ENCODE measurements at regions not wholly inside any gene's neighbourhood (a gene's known extent, or its start where the extent isn't known, plus 50 kb on each side); places are given as distances from the start of the nearest gene placed in this dataset.
"Not testable (repeated sequence)": the region's sequence is repeated elsewhere in the genome, so short reads cannot be mapped to it uniquely, and the experiment has no call there.

DNA sequence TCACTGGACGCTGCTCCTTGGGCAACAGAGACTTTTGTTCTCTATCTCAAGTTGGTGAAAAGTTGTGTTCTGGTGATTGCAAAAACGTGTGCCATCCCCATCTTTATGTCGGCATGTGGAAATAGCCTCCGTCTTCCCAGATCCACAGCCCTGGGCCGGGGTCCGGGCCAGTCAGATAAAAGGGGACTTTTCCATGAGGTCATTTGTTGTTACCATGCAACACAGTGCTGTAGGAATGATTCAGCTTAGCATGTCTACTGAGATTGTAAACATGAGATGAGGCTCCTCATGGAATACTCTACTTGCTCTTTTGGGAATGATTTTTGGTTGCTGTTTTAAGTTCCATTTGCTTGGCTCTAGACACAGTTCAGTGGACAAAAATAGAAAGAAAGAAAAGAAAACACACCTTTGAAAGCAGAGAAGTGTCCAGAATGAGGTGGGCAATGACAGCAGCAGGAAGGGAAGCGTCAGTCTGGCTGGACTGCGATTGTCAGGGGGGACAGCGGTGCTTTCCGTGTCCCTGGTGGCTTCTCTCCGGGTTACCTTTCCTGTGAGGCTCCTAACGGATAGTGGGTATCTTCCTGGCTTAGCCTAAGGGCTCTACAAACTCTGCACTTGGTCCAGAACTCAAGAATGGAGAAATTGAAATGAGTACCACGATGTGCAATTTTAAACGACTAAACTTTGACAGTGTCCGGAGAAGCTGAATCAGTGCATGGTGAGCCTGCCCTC lies 91.6 kb downstream of the TEX29 start:
- ChIA-PET CTCF (no interaction called here), POLR2A (no interaction called here)

GRCh38 chr13:111413407-111414187 lies 93.2 kb downstream of the TEX29 start:
- ChIA-PET CTCF (no interaction called here), POLR2A (no interaction called here)

- ChIA-PET CTCF (no interaction called here), POLR2A (no interaction called here)
Measured at GRCh38 chr13:111414341-111414740, 93.9 kb downstream of the TEX29 start.

GRCh38 chr13:111415246-111415645 lies 94.8 kb downstream of the TEX29 start:
- ChIA-PET POLR2A (no interaction called here), CTCF (no interaction called here)

DNA sequence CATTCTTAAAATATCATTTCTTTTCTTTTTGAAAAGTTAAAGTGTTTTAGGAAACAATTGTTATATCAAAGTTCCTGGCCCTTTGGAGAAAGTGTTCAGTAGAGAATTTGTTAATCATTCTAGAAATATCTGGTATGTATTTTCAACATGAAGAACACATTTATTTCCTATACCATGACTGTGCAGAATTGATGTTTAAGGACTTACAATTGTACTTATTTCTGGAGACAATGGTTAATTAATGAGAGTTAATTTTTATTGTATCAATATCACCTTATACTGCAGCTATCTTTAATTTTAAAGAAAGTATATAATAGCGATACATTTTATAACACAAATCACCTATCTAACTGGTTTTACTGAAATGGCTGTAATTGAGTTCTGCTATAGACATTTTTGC lies 95.3 kb downstream of the TEX29 start:
- CTCF ChIA-PET: no interaction called here
- POLR2A ChIA-PET: no interaction called here

- POLR2A ChIA-PET: no interaction called here
- CTCF ChIA-PET: no interaction called here
Measured at GRCh38 chr13:111418101-111418500, 97.7 kb downstream of the TEX29 start.

GRCh38 chr13:111420113-111420876 lies 99.9 kb downstream of the TEX29 start:
- CTCF ChIA-PET: no interaction called here
- POLR2A ChIA-PET: no interaction called here

GRCh38 chr13:111421216-111421615 lies 100.8 kb downstream of the TEX29 start:
- ChIA-PET CTCF (no interaction called here), POLR2A (no interaction called here)

DNA sequence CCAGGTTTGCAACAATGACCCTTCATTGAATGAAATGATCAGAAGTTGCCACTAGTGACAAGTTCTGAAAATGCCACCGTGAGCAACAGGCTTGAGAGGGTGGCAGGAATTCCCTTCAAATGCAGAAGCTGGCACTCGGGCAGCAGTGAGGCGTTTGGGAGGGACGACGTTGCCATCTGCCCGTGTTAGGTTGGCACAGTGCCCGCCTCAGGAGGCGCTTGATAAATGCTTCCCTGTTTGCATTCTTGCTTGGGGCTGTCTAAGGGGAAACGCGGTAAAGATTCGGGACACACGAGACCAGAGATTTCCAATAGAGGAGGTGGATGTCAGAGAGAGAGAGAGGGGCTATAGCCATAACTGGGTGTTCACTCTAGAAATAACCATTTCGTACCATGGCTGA lies 101.9 kb downstream of the TEX29 start:
- ChIA-PET CTCF (no interaction called here), POLR2A (no interaction called here)

DNA sequence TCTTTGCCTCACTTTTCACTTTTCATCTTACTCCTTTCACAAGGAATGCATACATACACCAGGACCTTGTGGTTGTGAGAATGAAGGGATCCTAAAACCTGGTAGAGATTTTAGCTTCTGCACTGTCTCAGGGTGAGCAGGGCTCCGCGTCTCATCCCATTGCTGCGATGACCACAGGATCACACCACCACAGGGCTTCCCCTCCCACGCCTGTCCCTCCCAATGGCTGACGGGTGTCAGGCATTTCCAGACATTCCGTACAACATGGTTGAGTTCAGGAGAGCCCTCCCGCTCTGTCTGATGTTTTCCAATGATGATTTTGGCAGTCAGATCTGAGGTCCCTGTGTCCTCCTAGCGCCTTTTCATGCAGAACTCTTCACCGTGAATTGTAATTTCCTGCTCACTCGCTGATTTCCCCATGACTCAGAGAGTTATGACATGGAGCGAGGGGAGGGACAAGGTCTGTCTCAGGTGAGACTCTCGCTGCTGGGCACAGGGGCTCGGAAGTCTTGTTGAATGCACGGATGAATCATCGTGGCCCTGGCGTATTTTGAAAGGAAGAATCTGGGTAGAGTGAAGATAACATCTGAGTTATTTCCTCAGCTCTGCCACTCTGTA lies 102.8 kb downstream of the TEX29 start:
- POLR2A ChIA-PET: no interaction called here
- CTCF ChIA-PET: no interaction called here

DNA sequence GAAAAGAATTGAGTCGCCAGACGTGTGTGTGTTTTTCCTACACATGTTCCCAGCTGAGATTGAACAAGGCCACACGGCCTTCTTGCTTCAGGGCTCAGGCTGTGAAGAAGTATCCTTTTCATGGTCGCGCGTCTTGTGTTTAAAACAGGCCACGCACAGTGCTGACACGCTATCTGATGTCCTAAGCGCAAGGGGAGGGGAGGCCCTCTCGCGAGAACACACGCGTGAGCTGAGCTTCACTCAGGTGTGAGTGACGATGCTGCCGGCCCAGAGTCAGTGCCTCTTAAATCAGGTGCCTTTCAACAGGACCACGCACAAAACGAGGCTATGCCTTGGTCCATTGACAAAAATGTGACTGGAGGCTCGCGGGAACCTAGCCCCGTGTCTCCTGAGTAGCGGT lies 103.7 kb downstream of the TEX29 start:
- CTCF ChIA-PET: no interaction called here
- POLR2A ChIA-PET: no interaction called here

- POLR2A ChIA-PET: no interaction called here
- CTCF ChIA-PET: no interaction called here
Measured at GRCh38 chr13:111425326-111425725, 104.9 kb downstream of the TEX29 start.

DNA sequence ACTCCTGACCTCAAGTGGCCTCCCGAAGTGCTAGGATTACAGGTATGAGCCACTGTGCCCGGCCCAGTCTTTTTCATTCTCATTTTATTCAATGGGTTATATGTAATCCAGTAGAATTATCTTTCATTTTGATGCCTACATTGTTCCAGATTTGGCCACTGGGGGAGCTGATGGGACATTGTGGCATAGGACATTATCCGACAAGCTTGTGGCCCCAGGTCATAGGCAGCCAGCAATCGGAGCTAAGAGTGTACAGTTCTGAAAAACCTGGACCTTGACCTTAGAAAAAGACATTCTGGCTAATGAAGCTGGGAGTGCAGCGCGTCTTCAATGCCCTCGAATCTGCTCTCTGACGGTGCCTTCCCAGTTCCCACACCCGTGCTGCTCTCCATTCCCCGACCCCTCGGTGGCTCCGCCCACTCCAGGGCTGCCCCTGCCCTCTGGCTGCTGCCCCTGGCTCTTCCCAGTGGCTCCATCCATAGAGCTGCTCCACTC lies 108.7 kb downstream of the TEX29 start:
- POLR2A ChIA-PET: no interaction called here
- CTCF ChIA-PET: interaction anchor here (0.6 to 1.1 kb wide), 3 partner anchors 22 to 1001 kb away, joined by 3 read pairs; no protein-coding TSS in a partner anchor

DNA sequence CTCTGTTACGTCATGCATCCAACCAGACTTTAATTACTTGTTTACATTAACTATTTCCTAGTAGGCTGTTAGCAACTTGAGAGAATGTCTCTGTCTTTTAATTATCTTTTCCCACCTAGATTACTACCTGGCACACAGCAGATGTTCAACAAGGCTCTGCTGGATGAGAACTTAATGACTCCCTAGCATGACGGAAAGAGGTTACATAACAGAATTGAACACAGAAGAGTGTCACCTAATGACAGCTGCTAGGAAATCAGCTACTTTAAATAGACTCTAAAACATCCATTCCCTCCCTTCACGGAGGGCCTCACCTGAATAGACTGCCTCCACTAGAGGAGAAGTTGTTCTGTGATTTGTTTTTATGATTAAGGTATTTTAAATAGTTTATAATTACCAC lies 110.8 kb downstream of the TEX29 start:
- ChIA-PET CTCF (no interaction called here), POLR2A (no interaction called here)

DNA sequence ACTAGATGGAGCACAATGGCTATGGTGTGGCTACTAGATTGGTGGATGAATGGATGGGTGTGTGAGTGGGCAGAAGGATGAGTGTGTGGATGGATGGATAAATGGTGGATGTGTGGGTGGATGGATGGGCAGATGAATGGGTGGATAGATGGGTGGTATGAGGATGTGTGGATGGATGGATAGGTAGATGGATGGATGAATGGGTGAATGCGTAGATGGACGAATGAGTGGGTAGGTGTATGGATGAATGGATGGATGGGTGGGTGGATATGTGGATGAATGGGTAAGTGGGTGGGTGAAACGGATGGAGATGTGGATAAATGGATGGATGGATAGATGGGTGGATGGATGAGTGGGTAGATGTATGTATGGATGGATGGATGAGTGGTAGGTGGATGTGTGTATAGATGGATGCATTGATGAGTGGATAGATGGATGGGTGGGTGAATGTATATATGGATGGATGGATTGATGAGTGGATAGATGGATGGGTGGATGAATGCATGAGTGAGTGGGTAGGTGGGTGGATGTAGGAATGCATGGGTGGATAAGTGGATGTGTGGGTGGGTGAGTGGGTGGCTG lies 114.2 kb downstream of the TEX29 start:
- ChIA-PET POLR2A (no interaction called here), CTCF (no interaction called here)

- ChIA-PET CTCF (no interaction called here), POLR2A (no interaction called here)
Measured at GRCh38 chr13:111436446-111436845, 116.0 kb downstream of the TEX29 start.

DNA sequence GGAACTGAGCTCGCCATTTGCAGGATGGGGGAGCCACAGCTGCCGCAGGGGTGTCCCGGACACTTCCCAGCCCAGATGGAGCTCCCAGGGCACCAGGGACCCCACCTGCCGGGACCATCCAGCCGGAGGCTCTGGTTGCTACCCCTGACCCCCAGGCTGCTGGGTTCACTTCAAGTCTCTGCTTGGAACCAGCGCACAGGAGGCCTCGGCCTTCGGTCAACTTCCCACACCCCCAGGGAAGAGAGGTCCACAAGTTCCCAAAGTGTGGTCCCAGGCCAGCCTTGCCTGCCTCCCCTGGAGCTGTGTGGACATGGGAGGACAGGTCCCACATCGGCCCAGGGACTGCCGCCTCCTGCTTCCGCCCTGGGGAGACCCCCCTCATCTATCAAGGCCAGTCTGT lies 117.0 kb downstream of the TEX29 start:
- CTCF ChIA-PET: no interaction called here
- POLR2A ChIA-PET: no interaction called here

DNA sequence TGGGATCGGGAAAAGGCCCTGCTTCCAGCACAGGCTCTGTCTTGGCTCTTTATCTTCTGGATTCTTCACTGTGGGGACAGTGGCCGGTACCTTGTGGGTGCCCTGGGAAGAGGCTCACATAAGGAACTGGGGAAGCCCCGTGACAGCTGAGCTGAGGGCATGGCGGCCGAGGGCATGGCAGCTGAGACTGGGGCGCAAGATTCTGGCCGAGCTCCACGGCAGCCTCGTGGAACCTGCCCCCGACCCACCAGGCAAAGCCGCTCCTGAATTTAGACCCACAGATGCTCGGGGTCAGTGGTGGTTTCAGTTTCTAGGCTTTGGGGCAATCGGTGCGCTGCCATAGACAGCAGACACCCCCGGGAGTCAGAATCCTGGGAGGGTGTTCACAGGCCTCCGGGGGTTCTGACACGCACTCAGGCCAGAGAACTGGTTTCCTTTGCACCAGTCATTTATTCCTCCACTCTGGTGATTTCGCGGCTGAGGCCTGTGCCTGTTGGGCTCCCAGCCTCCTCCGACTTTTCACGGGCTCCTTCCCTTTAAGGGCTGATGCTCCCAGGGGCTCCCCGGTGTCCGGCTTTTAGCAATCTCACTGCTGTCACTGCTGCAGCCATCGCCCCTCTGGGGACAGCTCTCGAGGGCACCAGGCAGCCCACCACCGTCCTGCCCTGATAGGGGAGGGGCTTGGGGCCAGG lies 117.6 kb downstream of the TEX29 start:
- ChIA-PET POLR2A (no interaction called here), CTCF (no interaction called here)

- POLR2A ChIA-PET: not testable (repeated sequence)
Measured at GRCh38 chr13:111440492-111440891, 120.0 kb downstream of the TEX29 start.

DNA sequence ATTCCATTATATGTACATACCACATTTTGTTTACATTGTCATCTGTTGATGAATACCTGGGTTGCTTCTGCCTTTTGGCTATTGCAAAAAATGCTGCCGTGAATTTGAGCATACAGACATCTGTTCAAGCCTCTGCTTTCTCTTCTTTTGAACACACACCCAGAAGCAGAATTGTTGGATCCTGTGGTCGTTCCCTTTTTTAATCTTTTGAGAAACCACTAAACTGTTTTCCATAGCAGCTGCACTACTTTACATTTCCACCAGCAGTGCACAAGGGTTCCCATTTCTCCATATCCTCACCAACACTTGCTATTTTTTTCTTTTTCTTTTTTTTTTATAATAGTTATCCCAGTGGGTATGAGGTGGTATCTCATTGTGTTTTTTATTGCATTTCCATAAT lies 123.5 kb downstream of the TEX29 start:
- CTCF ChIA-PET: no interaction called here
- POLR2A ChIA-PET: no interaction called here

More at GRCh38 chr13:111440492-111440891, 120.0 kb downstream of the TEX29 start:
- CTCF ChIA-PET: interaction anchor here (0.7 kb wide), 1 partner anchor 533 kb away, joined by 3 read pairs; no protein-coding TSS in a partner anchor

All from activated CD8-positive, alpha-beta memory T cell treated with anti-CD3 and anti-CD28 coated beads for 36 hours (primary cell).